HL-60 (cell line): ENCODE measurements at regions not wholly inside any gene's neighbourhood (a gene's known extent, or its start where the extent isn't known, plus 50 kb on each side); places are given as distances from the start of the nearest gene placed in this dataset.

Experiments used
- DNase-seq, 2 experiments: peaks; one replicate each; pipeline ENCODE4 v3.0.0-alpha.2; 2010 to 2020; ENCODE audit warnings: low read depth in 1 of 2, low spot score in 1 of 2
- H3K27ac ChIP-seq: fragments of 250-450 bp; sonication (Bioruptor Pico); replicated peaks from 2 replicates; pipeline ENCODE4 v1.5.1; 2020; ENCODE audit warnings: mild to moderate bottlenecking, moderate library complexity
- H3K27me3 ChIP-seq: fragments of 250-450 bp; sonication (Bioruptor Pico); 2 replicates; pipeline ENCODE4 v1.5.1; 2021; ENCODE audit warnings: mild to moderate bottlenecking, moderate library complexity; ENCODE audit not compliant: insufficient read depth, poor library complexity, severe bottlenecking
- H3K4me3 ChIP-seq: replicated peaks from 2 replicates; pipeline ENCODE4 v1.5.1; 2011; ENCODE audit warnings: mild to moderate bottlenecking, control low read depth, low read length; ENCODE audit not compliant: insufficient read depth
- CTCF ChIP-seq: IDR thresholded peaks from one replicate; pipeline ENCODE4 v1.5.1; 2011; ENCODE audit warnings: low read length, control low read depth, inconsistent platforms; ENCODE audit not compliant: insufficient read depth
- GABPA ChIP-seq: IDR thresholded peaks from 2 replicates; pipeline ENCODE4 v1.6.1; 2012; ENCODE audit warnings: low read depth
- POLR2AphosphoS5 ChIP-seq: IDR thresholded peaks from 2 replicates; pipeline ENCODE4 v1.6.1; 2012; ENCODE audit warnings: low read depth
- REST ChIP-seq: IDR thresholded peaks from 2 replicates; pipeline ENCODE4 v1.6.1; 2012; ENCODE audit warnings: low read depth; ENCODE audit not compliant: insufficient replicate concordance
- SPI1 ChIP-seq: IDR thresholded peaks from 2 replicates; pipeline ENCODE4 v1.6.1; 2012; ENCODE audit warnings: low read depth, mild to moderate bottlenecking, borderline replicate concordance

DNA sequence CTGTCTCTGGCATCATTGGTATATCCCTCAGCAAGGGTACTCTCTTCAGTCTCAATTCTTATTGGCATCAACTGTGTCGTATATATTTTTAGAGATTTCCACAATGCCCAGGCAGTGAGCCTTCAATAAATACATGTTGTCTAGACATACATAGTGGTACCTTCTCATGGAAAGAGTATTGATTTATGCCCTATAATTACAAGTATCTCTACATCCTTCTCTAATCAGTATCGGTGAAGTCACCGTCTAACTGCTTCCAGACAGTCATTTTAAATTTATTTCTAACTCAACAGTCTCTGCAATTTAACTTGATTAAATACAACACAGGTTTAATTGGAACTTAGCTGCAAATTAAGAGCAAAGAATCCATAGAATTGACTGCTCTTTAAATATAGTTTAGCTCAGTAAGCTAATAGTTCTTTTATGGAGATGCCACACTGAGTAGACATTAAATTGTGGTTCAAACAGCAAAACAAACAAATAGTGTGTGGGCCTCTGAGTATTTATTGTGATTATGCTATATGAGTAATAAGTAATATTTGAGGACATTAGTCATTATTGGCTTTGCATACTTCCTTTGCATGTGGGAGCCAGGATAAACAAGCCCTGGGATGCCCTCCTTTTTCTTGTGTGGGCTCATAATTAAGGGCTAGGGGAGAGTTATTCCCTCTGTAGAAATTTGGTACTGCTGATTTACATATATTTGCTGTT, 126.9 kb upstream of the DUSP10 start:
- H3K27me3 ChIP-seq: no peaks in the 10 kb centered on the region
- no peak overlapping the region for H3K4me3 ChIP-seq
- H3K27ac ChIP-seq: no peak overlapping the region
- no peak for TF ChIP-seq POLR2AphosphoS5
- no peak for DNase-seq

- no peak for DNase-seq
- Histone ChIP-seq H3K4me3 (no peak overlapping the region), H3K27ac (no peak overlapping the region), H3K27me3 (no peaks in the 10 kb centered on the region)
- no peak for TF ChIP-seq REST
- no peak for TF ChIP-seq GABPA
- TF ChIP-seq POLR2AphosphoS5: no peak
- no peak for TF ChIP-seq SPI1
- TF ChIP-seq CTCF: no peak
Measured at GRCh38 chr1:221867003-221867402, 125.1 kb upstream of the DUSP10 start.

GRCh38 chr1:221865808-221866207, 123.9 kb upstream of the DUSP10 start:
- H3K27ac ChIP-seq: no peak overlapping the region
- DNase-seq: no peak
- no peak overlapping the region for H3K4me3 ChIP-seq
- H3K27me3 ChIP-seq: no peaks in the 10 kb centered on the region
- TF ChIP-seq SPI1: no peak
- no peak for TF ChIP-seq REST
- TF ChIP-seq CTCF: no peak
- no peak for TF ChIP-seq POLR2AphosphoS5
- no peak for TF ChIP-seq GABPA

- DNase-seq: no peak
Measured at GRCh38 chr1:221863635-221864034, 121.7 kb upstream of the DUSP10 start.

More at GRCh38 chr1:221863635-221864034, 121.7 kb upstream of the DUSP10 start:
- no peak for TF ChIP-seq CTCF
- TF ChIP-seq REST: no peak
- no peak for TF ChIP-seq GABPA
- no peak for TF ChIP-seq SPI1
- no peak for TF ChIP-seq POLR2AphosphoS5
- no peak overlapping the region for H3K4me3 ChIP-seq
- no peak overlapping the region for H3K27ac ChIP-seq
- H3K27me3 ChIP-seq: no peaks in the 10 kb centered on the region
